GM21717 (cell line): ENCODE measurements at regions not wholly inside any gene's neighbourhood (a gene's known extent, or its start where the extent isn't known, plus 50 kb on each side); places are given as distances from the start of the nearest gene placed in this dataset.
"Not testable (repeated sequence)": the region's sequence is repeated elsewhere in the genome, so short reads cannot be mapped to it uniquely, and the experiment has no call there.

Source experiments
- ATAC-seq: cut with Tn5 transposase; IDR thresholded peaks from one replicate; pipeline ENCODE4 v1.9.1; 2021; ENCODE audit warnings: mild to moderate bottlenecking, moderate library complexity; ENCODE audit not compliant: unreplicated experiment

GRCh38 chr3:176262071-176262470, 935.2 kb downstream of the TBL1XR1 start:
- no peak for ATAC-seq

GRCh38 chr3:176247191-176247590, 950.1 kb downstream of the TBL1XR1 start:
- no peak for ATAC-seq

GRCh38 chr3:176219970-176220369, 977.3 kb downstream of the TBL1XR1 start:
- no peak for ATAC-seq

GRCh38 chr3:176214758-176215157, 982.5 kb downstream of the TBL1XR1 start:
- no peak for ATAC-seq

- not testable (repeated sequence) for ATAC-seq
Observed at GRCh38 chr3:176213314-176213713, 984.0 kb downstream of the TBL1XR1 start.

- ATAC-seq = no peak
Observed at GRCh38 chr3:176208915-176209314, 988.4 kb downstream of the TBL1XR1 start.

GRCh38 chr3:176208283-176208682, 989.0 kb downstream of the TBL1XR1 start:
- no peak for ATAC-seq

GRCh38 chr3:176206809-176207208, 990.5 kb downstream of the TBL1XR1 start:
- no peak for ATAC-seq

GRCh38 chr3:176202652-176203051, 994.6 kb downstream of the TBL1XR1 start:
- ATAC-seq = no peak

- ATAC-seq = no peak
Observed at GRCh38 chr3:176193032-176193730, 1004.1 kb downstream of the TBL1XR1 start.

GRCh38 chr3:176190755-176191154, 1006.5 kb downstream of the TBL1XR1 start:
- no peak for ATAC-seq

- ATAC-seq = no peak
Observed at GRCh38 chr3:176183181-176183580, 1014.1 kb downstream of the TBL1XR1 start.

GRCh38 chr3:176174060-176174459, 1023.2 kb downstream of the TBL1XR1 start:
- ATAC-seq = no peak

- ATAC-seq = no peak
Observed at GRCh38 chr3:176172492-176172891, 1024.8 kb downstream of the TBL1XR1 start.

GRCh38 chr3:176167272-176167671, 1030.0 kb downstream of the TBL1XR1 start:
- no peak for ATAC-seq

GRCh38 chr3:176160997-176161396, 1036.3 kb downstream of the TBL1XR1 start:
- ATAC-seq = no peak

GRCh38 chr3:176159796-176160195, 1037.5 kb downstream of the TBL1XR1 start:
- ATAC-seq = no peak

- ATAC-seq = no peak
Observed at GRCh38 chr3:176155012-176155411, 1042.3 kb downstream of the TBL1XR1 start.

GRCh38 chr3:176149567-176149966, 1047.7 kb downstream of the TBL1XR1 start:
- ATAC-seq = no peak

- no peak for ATAC-seq
Observed at GRCh38 chr3:176147251-176147650, 1050.0 kb downstream of the TBL1XR1 start.

- ATAC-seq = no peak
Observed at GRCh38 chr3:176141837-176142236, 1055.4 kb downstream of the TBL1XR1 start.

GRCh38 chr3:176120507-176120906, 1076.8 kb downstream of the TBL1XR1 start:
- ATAC-seq = no peak

GRCh38 chr3:176119826-176120225, 1077.5 kb downstream of the TBL1XR1 start:
- ATAC-seq = no peak
